ENCODE measurements at regions not wholly inside any gene's neighbourhood (a gene's known extent, or its start where the extent isn't known, plus 50 kb on each side); places are given as distances from the start of the nearest gene placed in this dataset.
"Not testable (repeated sequence)": the region's sequence is repeated elsewhere in the genome, so short reads cannot be mapped to it uniquely, and the experiment has no call there.

GRCh38 chr9:102506406-102506805 is 488.7 kb upstream of the CYLC2 start:
- Histone ChIP-seq H3K36me3 (ENCODE audit: control insufficient read depth, low read depth, low read length) (no peaks in the 10 kb centered on the region), H3K27me3 (ENCODE audit: control insufficient read depth, insufficient read depth, low read length) (no peaks in the 10 kb centered on the region), H3K27ac (ENCODE audit: low read length) (no peak overlapping the region), H3K9ac (ENCODE audit: low read length) (no peak overlapping the region), H3K4me3 (ENCODE audit: low read length) (no peak overlapping the region), H3K4me1 (ENCODE audit: control insufficient read depth, low read depth, low read length) (no peaks in the 10 kb centered on the region), H3K9me3 (ENCODE audit: control insufficient read depth, low read depth, low read length) (no peaks in the 10 kb centered on the region)

GRCh38 chr9:102499468-102499867 is 495.7 kb upstream of the CYLC2 start:
- Histone ChIP-seq H3K4me1 (ENCODE audit: control insufficient read depth, low read depth, low read length) (no peaks in the 10 kb centered on the region), H3K36me3 (ENCODE audit: control insufficient read depth, low read depth, low read length) (no peaks in the 10 kb centered on the region), H3K27me3 (ENCODE audit: control insufficient read depth, insufficient read depth, low read length) (no peaks in the 10 kb centered on the region), H3K9ac (ENCODE audit: low read length) (no peak overlapping the region), H3K9me3 (ENCODE audit: control insufficient read depth, low read depth, low read length) (no peaks in the 10 kb centered on the region), H3K4me3 (ENCODE audit: low read length) (no peak overlapping the region), H3K27ac (ENCODE audit: low read length) (no peak overlapping the region)

- H3K9me3 ChIP-seq (ENCODE audit: control insufficient read depth, low read depth, low read length) = no peaks in the 10 kb centered on the region
These were observed 497.4 kb upstream of the CYLC2 start for GRCh38 chr9:102497709-102498108.

GRCh38 chr9:102486976-102487375 is 508.2 kb upstream of the CYLC2 start:
- not testable (repeated sequence) for H3K4me1 ChIP-seq (ENCODE audit: control insufficient read depth, low read depth, low read length); H3K36me3 ChIP-seq (ENCODE audit: control insufficient read depth, low read depth, low read length); H3K27me3 ChIP-seq (ENCODE audit: control insufficient read depth, insufficient read depth, low read length); H3K27ac ChIP-seq (ENCODE audit: low read length); H3K4me3 ChIP-seq (ENCODE audit: low read length); H3K9me3 ChIP-seq (ENCODE audit: control insufficient read depth, low read depth, low read length); H3K9ac ChIP-seq (ENCODE audit: low read length)

More at GRCh38 chr9:102497709-102498108, 497.4 kb upstream of the CYLC2 start:
- H3K36me3 ChIP-seq (ENCODE audit: control insufficient read depth, low read depth, low read length) = no peaks in the 10 kb centered on the region
- no peak overlapping the region for H3K4me3 ChIP-seq (ENCODE audit: low read length)
- no peaks in the 10 kb centered on the region for H3K4me1 ChIP-seq (ENCODE audit: control insufficient read depth, low read depth, low read length)
- no peak overlapping the region for H3K27ac ChIP-seq (ENCODE audit: low read length)
- no peak overlapping the region for H3K9ac ChIP-seq (ENCODE audit: low read length)
- H3K27me3 ChIP-seq (ENCODE audit: control insufficient read depth, insufficient read depth, low read length) = no peaks in the 10 kb centered on the region

DNA sequence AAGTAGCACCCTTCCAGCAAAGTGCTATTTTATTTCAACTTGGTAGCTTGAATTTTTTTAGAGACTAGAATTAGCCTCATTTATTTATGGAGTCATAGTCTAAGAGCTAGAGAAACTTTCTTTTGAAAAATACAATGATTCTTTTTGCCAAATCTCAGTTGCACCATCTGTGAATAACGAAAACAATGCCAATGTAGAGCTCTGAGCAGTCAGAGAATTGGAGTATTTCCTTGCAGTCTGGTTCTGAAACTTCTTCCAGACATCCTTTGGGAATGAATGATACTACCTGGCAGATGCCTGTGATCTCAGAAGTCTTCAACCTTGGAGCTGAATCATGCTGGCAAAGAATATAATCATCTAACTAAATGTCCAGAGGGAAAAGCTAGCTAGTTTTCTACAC is 511.5 kb upstream of the CYLC2 start:
- Histone ChIP-seq H3K4me3 (ENCODE audit: low read length) (no peak overlapping the region), H3K9me3 (ENCODE audit: control insufficient read depth, low read depth, low read length) (no peaks in the 10 kb centered on the region), H3K36me3 (ENCODE audit: control insufficient read depth, low read depth, low read length) (no peaks in the 10 kb centered on the region), H3K27ac (ENCODE audit: low read length) (no peak overlapping the region), H3K9ac (ENCODE audit: low read length) (no peak overlapping the region), H3K4me1 (ENCODE audit: control insufficient read depth, low read depth, low read length) (no peaks in the 10 kb centered on the region), H3K27me3 (ENCODE audit: control insufficient read depth, insufficient read depth, low read length) (no peaks in the 10 kb centered on the region)

DNA sequence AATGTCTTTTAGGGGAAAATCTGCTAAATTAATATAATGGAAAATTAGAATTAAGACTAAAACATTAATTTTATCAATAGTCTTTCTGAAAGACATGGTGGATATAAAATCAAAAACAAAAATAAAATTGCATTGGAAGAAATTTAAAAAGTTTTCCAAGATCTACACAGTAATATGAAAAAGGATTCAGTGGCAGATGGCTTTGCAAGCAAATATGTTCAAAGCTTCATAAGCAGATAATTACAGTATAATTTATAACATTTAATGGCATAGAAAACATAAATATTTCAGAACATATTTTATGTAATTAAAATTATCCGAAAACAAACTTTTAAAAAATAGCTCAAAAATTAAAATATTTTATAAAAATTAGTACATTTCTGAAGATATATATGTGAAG is 512.4 kb upstream of the CYLC2 start:
- Histone ChIP-seq H3K36me3 (ENCODE audit: control insufficient read depth, low read depth, low read length) (no peaks in the 10 kb centered on the region), H3K27me3 (ENCODE audit: control insufficient read depth, insufficient read depth, low read length) (no peaks in the 10 kb centered on the region), H3K27ac (ENCODE audit: low read length) (no peak overlapping the region), H3K4me1 (ENCODE audit: control insufficient read depth, low read depth, low read length) (no peaks in the 10 kb centered on the region), H3K4me3 (ENCODE audit: low read length) (no peak overlapping the region), H3K9me3 (ENCODE audit: control insufficient read depth, low read depth, low read length) (no peaks in the 10 kb centered on the region), H3K9ac (ENCODE audit: low read length) (no peak overlapping the region)

DNA sequence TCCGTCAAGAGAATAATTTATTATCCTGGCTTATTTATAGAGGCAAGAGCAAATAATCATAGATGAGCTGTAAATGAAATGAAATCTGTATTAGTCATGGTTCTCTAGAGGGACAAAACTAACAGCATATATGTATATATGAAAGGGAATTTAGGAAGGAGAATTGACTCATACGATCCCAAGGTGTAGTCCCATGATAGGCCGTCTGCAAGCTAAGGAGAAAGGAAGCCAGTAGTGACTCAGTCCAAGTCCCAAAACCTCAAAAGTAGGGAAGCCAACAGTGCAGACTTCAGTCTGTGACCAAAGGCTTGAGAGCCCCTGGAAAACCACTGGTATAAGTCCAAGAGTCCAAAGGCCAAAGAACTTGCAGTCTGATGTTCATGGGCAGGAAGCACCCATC is 515.9 kb upstream of the CYLC2 start:
- Histone ChIP-seq H3K9ac (ENCODE audit: low read length) (no peak overlapping the region), H3K27me3 (ENCODE audit: control insufficient read depth, insufficient read depth, low read length) (no peaks in the 10 kb centered on the region), H3K36me3 (ENCODE audit: control insufficient read depth, low read depth, low read length) (no peaks in the 10 kb centered on the region), H3K9me3 (ENCODE audit: control insufficient read depth, low read depth, low read length) (no peaks in the 10 kb centered on the region), H3K27ac (ENCODE audit: low read length) (no peak overlapping the region), H3K4me3 (ENCODE audit: low read length) (no peak overlapping the region), H3K4me1 (ENCODE audit: control insufficient read depth, low read depth, low read length) (no peaks in the 10 kb centered on the region)

- no peaks in the 10 kb centered on the region for H3K4me1 ChIP-seq (ENCODE audit: control insufficient read depth, low read depth, low read length)
- no peak overlapping the region for H3K4me3 ChIP-seq (ENCODE audit: low read length)
- no peak overlapping the region for H3K27ac ChIP-seq (ENCODE audit: low read length)
- no peak overlapping the region for H3K9ac ChIP-seq (ENCODE audit: low read length)
- no peaks in the 10 kb centered on the region for H3K27me3 ChIP-seq (ENCODE audit: control insufficient read depth, insufficient read depth, low read length)
- H3K36me3 ChIP-seq (ENCODE audit: control insufficient read depth, low read depth, low read length) = no peaks in the 10 kb centered on the region
- H3K9me3 ChIP-seq (ENCODE audit: control insufficient read depth, low read depth, low read length) = no peaks in the 10 kb centered on the region
These were observed 520.8 kb upstream of the CYLC2 start for GRCh38 chr9:102474357-102474756.

GRCh38 chr9:102469430-102469829 is 525.7 kb upstream of the CYLC2 start:
- not testable (repeated sequence) for H3K36me3 ChIP-seq (ENCODE audit: control insufficient read depth, low read depth, low read length); H3K4me3 ChIP-seq (ENCODE audit: low read length); H3K9ac ChIP-seq (ENCODE audit: low read length); H3K27ac ChIP-seq (ENCODE audit: low read length); H3K9me3 ChIP-seq (ENCODE audit: control insufficient read depth, low read depth, low read length); H3K4me1 ChIP-seq (ENCODE audit: control insufficient read depth, low read depth, low read length); H3K27me3 ChIP-seq (ENCODE audit: control insufficient read depth, insufficient read depth, low read length)

- no peaks in the 10 kb centered on the region for H3K36me3 ChIP-seq (ENCODE audit: control insufficient read depth, low read depth, low read length)
These were observed 533.8 kb upstream of the CYLC2 start for GRCh38 chr9:102461156-102461819.

DNA sequence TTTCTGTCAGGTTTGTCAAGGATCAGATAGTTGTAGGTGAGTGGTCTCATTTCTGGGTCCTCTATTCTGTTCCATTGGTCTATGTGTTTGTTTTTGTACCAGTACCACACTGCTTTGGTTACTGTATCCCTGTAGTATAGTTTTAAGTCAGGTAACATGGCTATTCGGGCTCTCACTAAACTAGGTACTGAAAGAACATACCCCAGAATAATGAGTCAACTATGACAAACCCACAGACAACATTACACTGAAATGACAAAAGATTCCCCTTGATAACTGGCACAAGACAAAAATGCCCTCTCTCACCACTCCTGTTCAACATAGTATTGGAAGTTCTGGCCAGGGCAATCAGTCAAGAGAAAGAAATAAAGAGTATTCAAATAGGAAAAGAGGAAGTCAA is 535.3 kb upstream of the CYLC2 start:
- Histone ChIP-seq H3K36me3 (ENCODE audit: control insufficient read depth, low read depth, low read length) (no peaks in the 10 kb centered on the region), H3K9me3 (ENCODE audit: control insufficient read depth, low read depth, low read length) (no peaks in the 10 kb centered on the region), H3K4me3 (ENCODE audit: low read length) (no peak overlapping the region), H3K27ac (ENCODE audit: low read length) (no peak overlapping the region), H3K9ac (ENCODE audit: low read length) (no peak overlapping the region), H3K4me1 (ENCODE audit: control insufficient read depth, low read depth, low read length) (no peaks in the 10 kb centered on the region), H3K27me3 (ENCODE audit: control insufficient read depth, insufficient read depth, low read length) (no peaks in the 10 kb centered on the region)

More at GRCh38 chr9:102461156-102461819, 533.8 kb upstream of the CYLC2 start:
- Histone ChIP-seq H3K4me1 (ENCODE audit: control insufficient read depth, low read depth, low read length) (no peaks in the 10 kb centered on the region), H3K27ac (ENCODE audit: low read length) (no peak overlapping the region), H3K9me3 (ENCODE audit: control insufficient read depth, low read depth, low read length) (no peaks in the 10 kb centered on the region), H3K27me3 (ENCODE audit: control insufficient read depth, insufficient read depth, low read length) (no peaks in the 10 kb centered on the region), H3K4me3 (ENCODE audit: low read length) (no peak overlapping the region), H3K9ac (ENCODE audit: low read length) (no peak overlapping the region)

GRCh38 chr9:102456562-102456961 is 538.6 kb upstream of the CYLC2 start:
- H3K4me1 ChIP-seq (ENCODE audit: control insufficient read depth, low read depth, low read length) = no peaks in the 10 kb centered on the region
- no peak overlapping the region for H3K9ac ChIP-seq (ENCODE audit: low read length)
- no peaks in the 10 kb centered on the region for H3K27me3 ChIP-seq (ENCODE audit: control insufficient read depth, insufficient read depth, low read length)
- no peak overlapping the region for H3K4me3 ChIP-seq (ENCODE audit: low read length)
- H3K36me3 ChIP-seq (ENCODE audit: control insufficient read depth, low read depth, low read length) = no peaks in the 10 kb centered on the region
- no peaks in the 10 kb centered on the region for H3K9me3 ChIP-seq (ENCODE audit: control insufficient read depth, low read depth, low read length)
- H3K27ac ChIP-seq (ENCODE audit: low read length) = no peak overlapping the region

Measured in iPS-18a (cell line).